Stimulated activated CD8-positive, alpha-beta memory T cell treated with anti-CD3 and anti-CD28 coated beads, Interleukin-7, amount 100 ng/mL, for 24 hours (primary cell): ENCODE measurements at regions not wholly inside any gene's neighbourhood (a gene's known extent, or its start where the extent isn't known, plus 50 kb on each side); places are given as distances from the start of the nearest gene placed in this dataset.

ENCODE experiments used
- DNase-seq: peaks from one replicate; pipeline ENCODE4 v3.0.0-alpha.2; 2020; ENCODE audit warnings: low read depth

DNA sequence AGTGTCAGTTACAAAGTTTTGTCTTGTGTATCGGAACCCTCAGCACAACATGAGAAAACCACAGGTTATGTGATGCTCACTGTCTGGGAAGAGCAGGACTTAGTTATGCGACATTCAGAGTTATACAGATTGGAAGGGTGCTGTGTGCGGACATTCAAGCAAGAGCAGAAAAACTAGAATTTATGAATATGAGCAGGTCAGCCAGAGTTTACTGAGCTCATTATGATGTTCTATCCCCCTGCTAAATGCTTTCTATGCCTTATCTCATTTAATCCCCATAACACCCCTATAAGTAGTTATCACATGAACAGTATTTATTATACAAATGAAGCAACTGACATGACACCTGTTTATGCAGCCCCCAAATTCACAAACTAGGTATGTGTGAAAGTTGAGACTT is 1083.2 kb downstream of the FLRT2 start:
- DNase-seq = no peak

DNA sequence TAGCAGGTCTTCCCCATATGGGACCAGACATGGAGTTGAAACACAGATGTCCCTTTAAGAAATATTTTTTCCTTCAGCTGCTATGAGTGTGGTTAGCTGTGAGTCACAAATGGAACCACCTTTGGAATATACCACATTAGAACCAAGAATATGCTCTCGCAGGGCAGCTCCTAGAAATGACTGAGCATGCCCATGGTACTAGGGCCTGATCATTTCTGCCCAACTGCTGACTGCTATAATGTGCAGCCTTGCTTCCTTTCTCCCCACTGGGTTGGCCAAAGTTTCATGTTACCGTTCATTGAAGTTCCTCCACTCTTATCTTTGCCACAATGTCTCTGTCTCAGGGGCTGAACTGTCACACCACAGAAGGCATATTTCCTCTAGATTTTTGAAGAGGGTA is 1074.6 kb downstream of the FLRT2 start:
- DNase-seq = no peak

DNA sequence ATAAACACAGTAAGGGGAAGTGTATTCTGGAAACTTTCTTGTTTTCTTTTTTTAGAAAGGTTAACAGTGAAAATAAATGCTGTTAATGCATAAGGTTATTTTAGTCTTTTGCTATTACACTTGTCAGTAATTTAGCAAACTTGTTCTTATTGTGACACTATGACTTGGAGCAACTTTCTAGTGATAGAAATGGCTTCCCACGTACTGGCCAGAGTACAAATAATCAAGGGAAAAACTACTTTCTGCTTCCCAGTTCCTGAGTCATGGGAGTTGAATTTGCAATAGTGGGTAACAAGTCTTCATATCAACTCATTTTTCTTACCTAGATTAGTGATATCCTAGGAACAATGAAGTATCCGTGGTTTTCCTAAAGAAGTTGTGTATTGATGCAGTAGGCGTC is 1072.3 kb downstream of the FLRT2 start:
- DNase-seq = no peak

DNA sequence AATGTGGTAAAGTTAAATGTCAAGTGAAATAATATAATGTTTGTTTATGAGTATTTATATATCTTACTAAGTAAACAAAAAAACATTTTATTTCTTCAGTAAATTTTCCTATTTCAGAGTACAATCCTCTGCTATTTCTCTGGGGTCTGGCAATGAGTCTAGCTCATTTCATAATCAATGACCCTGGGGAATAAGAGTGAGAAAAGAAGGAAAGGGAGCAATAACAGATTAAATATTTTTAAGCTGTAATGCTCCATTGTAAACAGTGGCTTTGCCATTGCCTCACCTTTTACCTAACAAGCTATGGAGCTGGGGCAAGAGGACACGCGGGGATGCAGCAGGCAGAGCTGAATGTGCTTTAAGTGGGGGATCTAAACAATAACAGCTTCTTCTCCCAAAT is 1071.9 kb downstream of the FLRT2 start:
- no peak for DNase-seq

DNA sequence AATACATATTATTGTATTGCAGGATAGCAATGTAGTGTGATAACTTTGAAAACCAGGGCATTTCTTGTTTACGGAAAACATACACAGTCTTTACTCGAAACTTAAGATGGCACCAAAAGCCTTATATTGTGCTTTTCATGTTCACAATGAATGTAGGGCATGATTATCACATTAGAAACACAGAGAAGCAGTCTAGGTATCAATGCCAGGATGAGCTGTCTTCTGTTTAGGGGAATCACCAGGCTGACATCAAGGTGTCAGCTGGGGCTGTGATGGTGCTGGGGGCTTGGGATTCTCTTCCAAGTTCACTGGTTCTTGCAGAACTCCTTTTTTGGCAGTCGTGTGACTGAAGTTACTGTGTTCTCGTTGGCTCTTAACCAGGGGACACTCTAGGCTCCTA is 1067.3 kb downstream of the FLRT2 start:
- DNase-seq = no peak

DNA sequence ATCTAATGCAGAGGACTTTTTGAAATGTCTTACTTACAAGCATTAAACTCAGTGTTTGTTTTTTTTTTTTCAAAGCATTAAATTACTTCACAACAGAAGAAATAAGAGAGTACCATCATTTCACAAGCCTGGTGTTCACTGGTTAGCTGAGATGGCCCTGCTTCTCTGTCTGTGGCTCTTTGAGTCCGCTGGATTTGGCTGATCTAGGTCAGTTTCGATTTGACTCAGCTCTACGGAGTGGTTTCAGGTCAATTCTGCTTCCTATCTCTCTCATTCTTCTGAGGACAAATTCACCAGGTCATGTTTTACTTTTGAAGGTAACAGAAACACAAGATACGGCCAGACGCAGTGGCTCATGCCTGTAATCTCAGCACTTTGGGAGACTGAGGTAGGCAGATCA is 1066.1 kb downstream of the FLRT2 start:
- DNase-seq = no peak

DNA sequence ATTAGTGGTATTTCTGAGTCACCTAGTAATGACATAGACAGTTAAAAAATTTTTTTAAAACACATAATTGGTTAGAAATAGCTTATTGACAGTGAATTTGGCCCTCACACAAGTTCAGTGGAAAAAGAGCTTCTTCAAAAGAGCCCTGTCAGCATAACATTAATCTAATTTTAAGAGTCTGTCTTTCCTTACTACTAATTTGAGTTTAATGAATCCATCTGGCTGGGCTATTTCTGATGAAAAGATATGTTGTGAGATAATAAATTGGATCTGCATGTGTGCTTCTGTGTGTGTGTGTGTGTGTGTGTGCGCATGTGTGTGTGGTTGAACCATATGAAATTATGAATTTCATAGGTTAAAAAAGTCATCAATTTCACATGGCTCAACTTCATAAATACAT is 1045.2 kb downstream of the FLRT2 start:
- DNase-seq = no peak

DNA sequence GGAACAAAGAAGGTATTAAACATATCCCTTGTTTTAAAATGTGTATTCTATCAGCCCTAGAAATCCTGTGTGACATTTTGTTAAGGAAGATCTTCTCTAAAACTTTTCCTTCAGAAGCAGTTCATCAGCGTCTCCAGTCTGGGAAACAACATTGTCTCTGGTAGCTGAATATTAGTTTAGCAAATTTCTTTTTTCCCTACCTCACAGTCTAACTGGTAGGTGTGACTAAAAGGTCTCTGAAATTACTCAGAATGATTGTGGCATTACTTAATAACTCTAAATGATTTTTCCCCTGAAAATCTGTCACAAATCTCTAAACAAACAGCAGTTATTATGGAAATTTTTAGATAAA is 1044.8 kb downstream of the FLRT2 start:
- DNase-seq = no peak

DNA sequence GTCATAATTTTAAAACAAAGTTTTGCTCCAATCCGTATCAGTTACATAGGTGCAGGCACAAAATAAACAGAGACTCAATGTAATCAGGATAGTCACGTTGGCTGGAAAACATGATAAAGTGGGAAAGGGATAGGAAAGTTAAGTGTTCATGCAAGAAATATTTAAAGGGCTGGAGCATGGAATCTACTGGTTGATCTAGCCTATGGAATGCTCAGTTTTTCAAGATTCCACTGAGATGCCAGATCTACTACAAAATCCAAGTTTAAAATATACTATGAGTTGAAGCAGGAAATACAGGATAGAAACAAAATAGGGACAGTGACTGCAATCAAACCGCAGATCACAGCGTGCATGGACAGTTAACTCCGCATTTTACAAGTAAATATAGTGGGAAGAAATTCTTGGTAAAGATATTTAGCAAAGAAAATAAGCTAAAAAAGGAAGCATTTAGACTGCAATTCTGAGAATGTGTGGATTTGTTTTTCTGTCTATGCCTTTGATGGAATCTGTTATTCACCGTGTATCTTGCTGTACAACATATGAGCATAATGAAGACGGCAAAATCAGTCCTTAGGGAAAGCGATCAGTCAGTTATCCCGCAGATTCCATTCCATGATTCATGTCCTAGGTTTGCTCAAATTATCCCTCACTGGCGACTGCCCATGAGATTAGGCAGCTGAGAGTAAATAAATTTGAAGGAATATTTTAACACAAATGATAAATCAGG is 1044.3 kb downstream of the FLRT2 start:
- no peak for DNase-seq

DNA sequence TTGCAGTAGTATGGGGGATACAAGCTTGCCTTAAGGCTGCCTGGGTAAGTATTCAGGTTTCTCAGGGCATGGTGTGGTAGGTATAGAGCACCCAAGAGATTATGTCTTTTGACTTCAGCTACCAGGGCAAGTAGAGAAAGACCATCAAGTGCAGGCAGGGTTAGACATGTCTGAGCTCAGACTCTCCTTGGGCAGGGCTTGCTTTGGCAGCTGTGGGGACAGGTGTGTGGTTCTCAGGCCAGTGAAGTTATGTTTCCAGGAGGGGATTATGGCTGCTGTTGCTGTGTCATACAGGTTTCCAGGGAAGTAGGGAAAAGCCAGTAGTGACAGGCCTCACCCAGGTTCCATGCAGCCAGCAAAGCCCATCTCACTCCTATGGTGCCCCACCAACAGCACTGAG is 1040.4 kb downstream of the FLRT2 start:
- DNase-seq = no peak

DNA sequence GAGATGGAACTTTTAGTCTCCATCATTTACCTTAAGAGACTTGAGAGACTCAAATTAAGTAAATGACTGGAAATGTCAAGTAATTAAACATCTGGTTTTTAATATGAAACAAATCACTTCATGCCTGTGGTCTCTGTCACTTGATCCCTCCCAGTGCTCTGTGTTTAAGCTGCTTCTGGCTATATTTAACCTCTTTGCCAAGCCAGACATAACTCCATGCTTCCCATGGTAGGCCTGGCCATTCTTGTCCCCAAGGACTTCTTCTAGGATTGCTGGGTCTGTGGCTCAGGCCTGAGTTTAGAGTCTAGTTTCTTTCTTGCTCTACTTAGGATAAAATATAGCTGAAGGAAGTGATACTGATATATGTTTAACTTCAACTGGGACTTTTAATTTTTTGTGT is 1013.6 kb downstream of the FLRT2 start:
- DNase-seq = no peak

DNA sequence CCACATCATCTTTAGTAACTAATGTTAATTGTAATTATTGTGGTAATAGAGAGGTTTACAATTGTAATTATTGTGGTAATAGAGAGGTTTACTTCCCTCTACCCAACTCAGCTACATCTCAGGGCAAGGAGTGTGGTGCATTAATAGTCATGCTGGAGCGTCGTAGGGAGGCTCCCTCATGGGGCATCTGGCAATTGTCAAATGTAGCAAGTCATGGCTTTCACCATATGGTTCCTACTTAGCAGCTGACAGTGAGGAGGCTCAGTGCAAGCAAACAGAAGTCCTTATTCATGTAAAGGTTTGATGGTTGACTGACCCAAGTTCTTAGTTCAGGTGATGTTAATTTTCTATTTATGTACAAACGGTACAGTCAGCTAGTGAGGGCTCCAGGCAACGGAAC is 1012.0 kb downstream of the FLRT2 start:
- no peak for DNase-seq

DNA sequence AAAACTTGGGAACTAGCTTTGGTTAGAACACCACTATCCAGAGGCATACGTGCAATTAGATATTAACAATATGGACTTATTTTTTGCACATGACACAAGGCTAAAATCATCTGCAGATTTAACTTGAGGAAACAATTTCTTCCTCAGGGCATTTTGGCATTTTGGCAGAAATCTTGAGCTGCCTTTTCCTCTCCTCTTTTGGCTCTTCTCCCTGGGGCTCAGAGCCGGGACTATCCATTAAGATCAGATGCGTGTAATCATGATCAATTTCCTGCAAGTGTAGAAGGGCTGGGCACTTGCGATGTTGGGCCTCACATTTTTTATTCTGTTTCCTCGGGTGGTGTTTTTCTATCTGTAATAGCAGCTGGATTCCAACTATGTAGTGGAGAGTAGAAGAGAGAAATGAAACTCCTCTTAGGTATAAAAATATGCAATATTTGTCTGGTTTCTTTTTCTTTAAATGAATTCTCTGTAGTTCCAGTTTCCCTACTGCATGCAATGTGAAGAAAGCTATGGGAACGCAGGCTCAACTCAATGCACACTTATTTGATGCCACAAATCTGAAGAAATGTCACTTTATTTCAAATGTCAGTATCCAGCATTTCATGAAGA is 1010.8 kb downstream of the FLRT2 start:
- DNase-seq = no peak

DNA sequence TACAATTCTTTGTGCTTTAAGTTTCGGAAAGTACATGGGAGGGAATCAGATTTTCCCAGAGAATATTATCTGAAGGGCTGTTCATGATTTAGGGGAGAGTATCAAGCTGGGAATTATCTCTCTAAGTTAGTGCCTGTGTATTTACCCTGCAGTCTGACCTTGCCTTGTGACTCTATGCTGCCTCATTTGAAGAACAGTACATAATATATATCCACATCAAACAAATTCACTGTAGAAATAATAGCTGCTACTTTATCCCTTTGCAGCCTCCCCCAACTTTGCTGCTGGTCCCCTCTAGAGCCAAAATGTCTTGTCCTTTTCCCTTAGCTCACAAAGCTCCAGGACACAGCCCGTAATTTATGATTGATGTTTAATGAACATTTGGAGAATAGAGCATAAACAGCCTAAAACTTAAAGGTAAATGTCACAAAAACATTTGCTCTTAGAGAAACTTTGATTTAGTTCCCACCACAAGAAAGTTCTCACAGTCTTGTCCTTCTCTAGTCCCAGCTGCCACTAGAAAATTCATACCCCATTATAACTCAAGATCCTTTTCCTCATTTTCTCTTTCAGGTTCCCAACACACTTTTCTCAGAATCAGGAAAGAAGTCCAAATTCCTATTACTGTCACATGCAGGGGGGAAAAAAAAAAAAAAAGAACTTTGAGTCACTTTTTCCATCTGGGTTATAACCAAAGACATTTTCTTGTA is 1009.6 kb downstream of the FLRT2 start:
- DNase-seq = no peak

DNA sequence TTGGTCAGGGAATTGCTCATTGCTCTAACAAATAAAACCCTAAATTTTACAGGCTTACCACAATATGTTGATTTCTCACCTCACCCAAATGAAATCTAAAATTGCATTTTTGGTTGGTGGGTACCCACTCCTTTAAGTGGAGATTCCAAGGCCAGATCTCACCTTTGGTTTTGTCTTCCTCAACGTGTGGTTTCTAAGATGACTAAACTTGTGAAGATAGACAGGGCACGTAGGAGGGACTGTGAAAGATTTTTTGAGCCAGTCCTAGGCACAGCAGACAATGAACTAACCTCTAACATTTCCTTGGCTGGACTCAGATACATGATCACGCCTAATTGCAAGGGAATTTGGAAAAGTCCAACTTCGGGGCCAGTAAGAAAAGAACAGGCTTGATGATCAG is 1003.9 kb downstream of the FLRT2 start:
- no peak for DNase-seq

DNA sequence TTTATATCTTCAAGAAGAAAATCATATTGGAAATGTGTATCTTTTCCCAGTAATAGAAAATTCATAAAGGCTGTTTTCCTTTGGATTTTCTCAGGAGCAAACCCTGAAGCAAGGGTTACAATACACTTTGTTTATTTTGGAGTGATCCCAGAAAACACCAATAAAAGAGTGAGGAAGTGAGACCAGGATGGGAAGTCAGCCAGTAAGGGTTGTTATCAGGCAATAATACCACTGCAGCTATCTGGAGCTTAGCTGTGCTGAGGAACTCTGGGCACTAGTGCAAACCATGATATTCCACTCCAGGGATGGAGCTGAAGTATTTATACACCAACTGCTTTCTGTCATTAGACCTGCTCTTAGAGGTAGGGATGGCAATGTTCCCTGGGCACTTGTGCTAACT is 1002.3 kb downstream of the FLRT2 start:
- no peak for DNase-seq

DNA sequence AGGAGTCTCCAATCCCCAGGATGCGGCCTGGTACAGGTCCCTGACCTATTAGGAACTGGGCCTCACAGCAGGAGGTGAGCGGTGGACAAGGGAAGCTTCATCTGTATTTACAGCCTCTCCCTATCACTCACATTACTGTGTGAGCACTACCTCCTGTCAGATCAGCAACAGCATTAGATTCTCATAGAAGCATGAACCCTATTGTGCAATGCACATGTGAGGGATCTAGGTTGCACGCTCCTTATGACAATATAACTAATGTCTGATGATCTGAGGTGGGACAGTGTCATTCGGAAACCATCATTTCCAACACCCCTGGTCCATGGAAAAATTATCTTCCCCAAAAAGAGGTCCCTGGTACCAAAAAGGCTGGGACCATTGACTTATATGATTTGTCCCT is 1000.5 kb downstream of the FLRT2 start:
- DNase-seq = no peak

DNA sequence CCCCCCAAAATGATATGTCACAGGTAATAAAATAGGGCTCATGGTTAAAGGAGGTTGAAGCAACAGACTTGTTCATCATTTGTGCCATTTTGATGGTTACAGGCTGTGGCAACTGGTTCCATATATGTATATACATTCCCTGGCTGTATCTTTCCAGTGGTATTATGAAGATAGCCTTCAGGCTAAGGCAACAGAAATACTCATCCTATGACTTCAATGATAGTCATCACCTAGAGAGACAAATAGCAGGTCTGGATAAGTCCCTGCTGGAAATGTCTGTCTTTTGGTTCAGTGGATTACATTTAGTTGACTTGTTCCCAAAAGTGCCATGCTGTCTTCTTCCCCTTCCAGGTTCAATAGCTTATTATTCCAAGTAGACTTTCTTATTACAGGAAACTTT is 997.4 kb downstream of the FLRT2 start:
- DNase-seq = no peak

DNA sequence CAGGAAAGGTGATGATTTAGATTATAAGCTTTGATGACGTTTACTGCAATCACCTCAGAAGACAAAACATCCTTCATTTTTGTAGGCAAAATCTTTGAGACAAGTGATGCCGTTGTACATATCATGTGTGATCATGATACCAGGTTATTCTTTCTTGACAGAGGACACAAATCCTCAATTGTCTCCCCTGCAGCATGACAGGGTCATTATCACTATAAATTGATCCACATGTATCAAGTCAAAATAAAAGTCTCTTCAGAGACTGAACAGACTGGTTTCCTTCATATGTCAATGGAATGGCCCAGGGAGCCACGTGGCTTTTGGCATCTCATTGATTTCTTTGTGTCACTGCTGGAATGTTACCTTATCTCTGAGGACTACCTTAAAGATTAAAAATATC is 995.7 kb downstream of the FLRT2 start:
- no peak for DNase-seq

DNA sequence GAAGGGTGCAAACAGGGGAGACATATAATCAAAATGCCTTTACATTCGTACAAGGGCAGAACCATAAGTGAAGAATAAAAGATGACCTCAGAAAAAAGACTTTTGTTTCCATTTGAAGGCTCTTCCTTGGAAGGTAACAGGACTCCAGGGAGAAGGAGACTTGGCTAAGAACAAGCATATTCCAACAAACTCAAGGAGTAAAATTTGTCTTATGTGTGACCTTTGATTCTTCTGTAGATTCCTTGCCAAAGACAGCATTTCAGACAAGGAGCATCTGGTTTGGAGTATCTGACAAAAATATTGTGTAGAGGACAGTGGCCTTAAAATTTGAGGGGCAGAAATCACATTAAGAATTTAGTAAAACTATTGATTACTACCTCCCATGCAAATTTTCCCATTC is 991.9 kb downstream of the FLRT2 start:
- no peak for DNase-seq

DNA sequence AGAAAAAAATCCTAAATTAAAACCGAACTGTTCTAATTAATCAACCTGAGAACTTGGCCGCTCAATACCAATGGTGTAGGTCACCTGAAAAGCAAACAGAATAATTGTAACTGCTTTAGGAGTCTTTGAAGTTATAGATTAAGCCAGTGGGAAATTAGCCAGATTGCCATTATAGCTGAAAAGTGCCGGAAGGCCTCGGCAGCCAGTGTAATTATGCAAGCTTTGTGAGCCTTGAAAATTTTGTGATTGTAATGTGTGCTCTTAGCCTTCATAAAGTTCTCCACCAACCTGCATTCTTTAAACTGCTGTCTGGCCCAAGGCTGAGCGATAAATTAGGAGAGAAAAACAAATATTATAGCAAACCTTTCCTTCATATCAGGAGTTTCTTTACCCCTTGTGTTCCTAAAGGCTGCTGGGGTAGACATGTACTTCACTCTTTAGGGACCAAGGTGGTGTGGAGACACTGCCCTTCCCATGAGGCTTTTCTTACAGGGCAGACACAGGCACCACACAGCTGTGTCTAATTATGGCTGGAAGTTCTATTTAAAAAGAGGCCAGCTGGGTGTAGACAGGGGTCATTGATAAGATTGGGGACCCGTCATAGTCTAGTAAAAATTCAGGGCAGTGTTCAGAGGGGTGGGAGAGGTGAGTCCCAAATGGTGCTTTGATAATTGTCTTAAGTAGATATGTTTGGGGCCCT is 991.2 kb downstream of the FLRT2 start:
- no peak for DNase-seq

DNA sequence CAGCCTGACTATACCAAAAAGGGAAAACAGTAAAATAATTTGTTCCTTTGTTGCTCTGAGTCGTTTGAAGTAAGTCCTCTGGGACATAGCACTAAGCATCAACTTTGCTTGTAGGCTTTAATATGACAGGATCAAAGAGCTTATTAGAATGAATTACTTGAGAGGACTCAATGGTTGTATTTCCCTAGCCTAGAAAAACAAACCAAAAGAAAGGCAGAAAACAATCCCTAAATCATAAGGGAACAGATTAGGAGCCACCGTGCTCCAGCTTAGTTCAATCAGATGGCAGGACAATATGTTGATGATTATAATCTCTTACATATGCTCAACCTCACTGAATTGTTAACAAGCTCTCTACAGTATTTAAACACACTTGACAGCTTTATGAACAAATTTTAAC is 988.4 kb downstream of the FLRT2 start:
- DNase-seq = no peak

DNA sequence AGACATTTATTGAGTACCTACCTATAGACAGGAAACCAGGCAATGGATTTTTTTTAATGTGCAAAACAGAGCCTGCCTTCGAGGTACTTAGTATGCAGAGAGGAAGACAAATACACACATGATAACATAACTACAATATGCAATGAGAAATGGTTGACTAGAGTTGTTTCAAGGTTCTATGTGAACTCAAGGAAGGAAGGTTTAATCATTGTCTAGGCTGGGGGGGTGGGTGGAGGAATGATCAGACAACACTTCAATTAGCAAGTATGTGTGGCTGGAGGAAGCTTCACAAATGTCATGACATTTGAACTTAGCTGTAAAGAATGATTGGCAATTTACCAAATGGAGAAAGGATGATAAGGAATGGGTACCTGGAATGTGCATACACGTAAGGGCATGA is 985.3 kb downstream of the FLRT2 start:
- DNase-seq = no peak
